ENCODE measurements at regions not wholly inside any gene's neighbourhood (a gene's known extent, or its start where the extent isn't known, plus 50 kb on each side); places are given as distances from the start of the nearest gene placed in this dataset.

GRCh38 chr2:105557021-105557920, 158.4 kb upstream of the FHL2 start:
- Histone ChIP-seq H3K36me3 (replicated peaks in 1 of 2; ENCODE audit: control extremely low read depth in 1 of 2, control insufficient read depth in 1 of 2, extremely low read depth in 1 of 2, insufficient read depth in 2 of 2, low read length in 1 of 2) (no peaks in the 10 kb centered on the region), H3K27ac (ENCODE audit: low read length in 2 of 2) (no peak overlapping the region), H3K4me2 (replicated peaks; ENCODE audit: low read depth, low read length, poor library complexity, severe bottlenecking) (no peak overlapping the region), H2AFZ (ENCODE audit: insufficient read depth, low read depth, low read length, poor library complexity, severe bottlenecking) (no peak overlapping the region), H3K4me3 (ENCODE audit: control extremely low read depth in 1 of 5, extremely low read depth in 1 of 5, insufficient read depth in 1 of 5, low read depth in 2 of 5, low read length in 4 of 5) (no peak overlapping the region), H3K9ac (ENCODE audit: low read length) (no peak overlapping the region), H3K9me3 (ENCODE audit: control extremely low read depth in 1 of 3, control insufficient read depth in 2 of 3, insufficient read depth in 1 of 3, low read length in 2 of 3) (peaks cover 0 to 3% (median 0%) of the 10 kb centered on the region in 3 donors), H3K4me1 (ENCODE audit: control insufficient read depth in 2 of 2, insufficient read depth in 2 of 2, low read length in 2 of 2) (no peaks in the 10 kb centered on the region), H3K79me2 (ENCODE audit: control insufficient read depth, insufficient read depth, low read length) (no peaks in the 10 kb centered on the region), H3K27me3 (replicated peaks in 1 of 4; ENCODE audit: control extremely low read depth in 1 of 4, control insufficient read depth in 3 of 4, insufficient read depth in 4 of 4, low read length in 3 of 4) (peaks cover 0 to 26% (median 3%) of the 10 kb centered on the region in 4 experiments), H4K20me1 (ENCODE audit: control insufficient read depth, insufficient read depth, low read length, poor library complexity, severe bottlenecking) (no peaks in the 10 kb centered on the region)
- Mint-ChIP-seq H3K4me1 (no peaks in the 10 kb centered on the region), H3K9me3 (ENCODE audit: insufficient read depth) (no peaks in the 10 kb centered on the region), H3K4me3 (no peak overlapping the region), H3K27me3 (peaks cover 40% of the 10 kb centered on the region), H3K27ac (no peak overlapping the region)
- WGBS (ENCODE audit: insufficient coverage): 23% methylated on average over 7 of the region's 12 CpGs
- DNase-seq (no peak), ATAC-seq (ENCODE audit: low read depth) (no peak)
- POLR2A ChIA-PET: no interaction called here
- CTCF ChIA-PET: no interaction called here
- intact Hi-C loops (cut with micrococcal nuclease): no loop called here
- TF ChIP-seq EZH2 (IDR thresholded peaks at IDR 0.05; ENCODE audit: borderline replicate concordance, insufficient read depth, low read depth, low read length, poor library complexity, severe bottlenecking): no peak
- no peak for TF ChIP-seq CTCF (IDR thresholded peaks at IDR 0.05)

GRCh38 chr2:105556366-105556765, 157.5 kb upstream of the FHL2 start:
- H3K4me2 ChIP-seq (replicated peaks; ENCODE audit: low read depth, low read length, poor library complexity, severe bottlenecking): no peak overlapping the region
- ATAC-seq (ENCODE audit: low read depth): no peak
- POLR2A ChIA-PET: no interaction called here

More at GRCh38 chr2:105556366-105556765, 157.5 kb upstream of the FHL2 start:
- H3K27ac ChIP-seq (ENCODE audit: low read length in 2 of 2): no peak overlapping the region
- no CpG with 5 or more reads among the region's 3 CpGs for WGBS (ENCODE audit: insufficient coverage)
- DNase-seq: no peak
- intact Hi-C loops (cut with micrococcal nuclease): no loop called here
- no peaks in the 10 kb centered on the region for H3K79me2 ChIP-seq (ENCODE audit: control insufficient read depth, insufficient read depth, low read length)
- H3K27me3 Mint-ChIP-seq: peaks cover 41% of the 10 kb centered on the region
- CTCF ChIA-PET: no interaction called here
- no peak overlapping the region for H3K9ac ChIP-seq (ENCODE audit: low read length)
- H3K4me1 ChIP-seq (ENCODE audit: control insufficient read depth in 2 of 2, insufficient read depth in 2 of 2, low read length in 2 of 2): no peaks in the 10 kb centered on the region
- H3K27ac Mint-ChIP-seq: no peak overlapping the region
- no peak overlapping the region for H2AFZ ChIP-seq (ENCODE audit: insufficient read depth, low read depth, low read length, poor library complexity, severe bottlenecking)
- H3K27me3 ChIP-seq (replicated peaks in 1 of 4; ENCODE audit: control extremely low read depth in 1 of 4, control insufficient read depth in 3 of 4, insufficient read depth in 4 of 4, low read length in 3 of 4): peaks cover 0 to 26% (median 3%) of the 10 kb centered on the region in 4 experiments
- no peak overlapping the region for H3K4me3 Mint-ChIP-seq
- H3K36me3 ChIP-seq (replicated peaks in 1 of 2; ENCODE audit: control extremely low read depth in 1 of 2, control insufficient read depth in 1 of 2, extremely low read depth in 1 of 2, insufficient read depth in 2 of 2, low read length in 1 of 2): no peaks in the 10 kb centered on the region
- peaks cover 0 to 3% (median 0%) of the 10 kb centered on the region in 3 donors for H3K9me3 ChIP-seq (ENCODE audit: control extremely low read depth in 1 of 3, control insufficient read depth in 2 of 3, insufficient read depth in 1 of 3, low read length in 2 of 3)
- H3K9me3 Mint-ChIP-seq (ENCODE audit: insufficient read depth): no peaks in the 10 kb centered on the region
- H3K4me1 Mint-ChIP-seq: no peaks in the 10 kb centered on the region
- no peak overlapping the region for H3K4me3 ChIP-seq (ENCODE audit: control extremely low read depth in 1 of 5, extremely low read depth in 1 of 5, insufficient read depth in 1 of 5, low read depth in 2 of 5, low read length in 4 of 5)
- TF ChIP-seq EZH2 (IDR thresholded peaks at IDR 0.05; ENCODE audit: borderline replicate concordance, insufficient read depth, low read depth, low read length, poor library complexity, severe bottlenecking) (no peak), CTCF (IDR thresholded peaks at IDR 0.05) (no peak)
- no peaks in the 10 kb centered on the region for H4K20me1 ChIP-seq (ENCODE audit: control insufficient read depth, insufficient read depth, low read length, poor library complexity, severe bottlenecking)
